ENCODE measurements at regions not wholly inside any gene's neighbourhood (a gene's known extent, or its start where the extent isn't known, plus 50 kb on each side); places are given as distances from the start of the nearest gene placed in this dataset.

- TF ChIP-seq NFIC (IDR thresholded peaks at IDR 0.05): no peak
- no peak for TF ChIP-seq FOXM1 (IDR thresholded peaks at IDR 0.05; ENCODE audit: borderline replicate concordance, low read depth)
- no peak for TF ChIP-seq TEAD4 (IDR thresholded peaks at IDR 0.05)
- TF ChIP-seq TCF12 (IDR thresholded peaks at IDR 0.05; ENCODE audit: low read depth): no peak
- no peak for TF ChIP-seq MAX (IDR thresholded peaks at IDR 0.05)
- TF ChIP-seq CEBPB (IDR thresholded peaks at IDR 0.05): no peak
- no peak for TF ChIP-seq YY1 (IDR thresholded peaks at IDR 0.05; ENCODE audit: low read depth)
- no peak for TF ChIP-seq EGR1 (IDR thresholded peaks at IDR 0.05)
- TF ChIP-seq TAF1 (IDR thresholded peaks at IDR 0.05; ENCODE audit: low read depth): no peak
- no peak for TF ChIP-seq RAD21 (IDR thresholded peaks at IDR 0.05; ENCODE audit: low read depth)
- no peak for TF ChIP-seq REST (IDR thresholded peaks at IDR 0.05; ENCODE audit: low read depth)
- TF ChIP-seq USF1 (IDR thresholded peaks at IDR 0.05): no peak
- TF ChIP-seq ZBTB7A (IDR thresholded peaks at IDR 0.05; ENCODE audit: low read depth): no peak
- TF ChIP-seq EP300 (IDR thresholded peaks at IDR 0.05; ENCODE audit: borderline replicate concordance): no peak
- no peak for TF ChIP-seq CREB1 (IDR thresholded peaks at IDR 0.05; ENCODE audit: low read depth)
Observed at GRCh38 chr6:73985891-73986290, 289.9 kb downstream of the CD109 start.

GRCh38 chr6:73984571-73985210 lies 288.7 kb downstream of the CD109 start:
- no peak for TF ChIP-seq FOXM1 (IDR thresholded peaks at IDR 0.05; ENCODE audit: borderline replicate concordance, low read depth)
- no peak for TF ChIP-seq EP300 (IDR thresholded peaks at IDR 0.05; ENCODE audit: borderline replicate concordance)
- no peak for TF ChIP-seq NFIC (IDR thresholded peaks at IDR 0.05)
- no peak for TF ChIP-seq USF1 (IDR thresholded peaks at IDR 0.05)
- TF ChIP-seq REST (IDR thresholded peaks at IDR 0.05; ENCODE audit: low read depth): no peak
- no peak for TF ChIP-seq TCF12 (IDR thresholded peaks at IDR 0.05; ENCODE audit: low read depth)
- TF ChIP-seq CEBPB (IDR thresholded peaks at IDR 0.05): no peak
- no peak for TF ChIP-seq RAD21 (IDR thresholded peaks at IDR 0.05; ENCODE audit: low read depth)
- TF ChIP-seq ZBTB7A (IDR thresholded peaks at IDR 0.05; ENCODE audit: low read depth): no peak
- no peak for TF ChIP-seq TAF1 (IDR thresholded peaks at IDR 0.05; ENCODE audit: low read depth)
- no peak for TF ChIP-seq CREB1 (IDR thresholded peaks at IDR 0.05; ENCODE audit: low read depth)
- no peak for TF ChIP-seq TEAD4 (IDR thresholded peaks at IDR 0.05)
- TF ChIP-seq YY1 (IDR thresholded peaks at IDR 0.05; ENCODE audit: low read depth): no peak
- TF ChIP-seq EGR1 (IDR thresholded peaks at IDR 0.05): no peak
- TF ChIP-seq MAX (IDR thresholded peaks at IDR 0.05): no peak

GRCh38 chr6:73983367-73983766 lies 287.4 kb downstream of the CD109 start:
- no peak for TF ChIP-seq NFIC (IDR thresholded peaks at IDR 0.05)
- no peak for TF ChIP-seq FOXM1 (IDR thresholded peaks at IDR 0.05; ENCODE audit: borderline replicate concordance, low read depth)
- no peak for TF ChIP-seq REST (IDR thresholded peaks at IDR 0.05; ENCODE audit: low read depth)
- TF ChIP-seq YY1 (IDR thresholded peaks at IDR 0.05; ENCODE audit: low read depth): no peak
- TF ChIP-seq EGR1 (IDR thresholded peaks at IDR 0.05): no peak
- no peak for TF ChIP-seq USF1 (IDR thresholded peaks at IDR 0.05)
- TF ChIP-seq MAX (IDR thresholded peaks at IDR 0.05): no peak
- TF ChIP-seq EP300 (IDR thresholded peaks at IDR 0.05; ENCODE audit: borderline replicate concordance): no peak
- TF ChIP-seq TAF1 (IDR thresholded peaks at IDR 0.05; ENCODE audit: low read depth): no peak
- TF ChIP-seq RAD21 (IDR thresholded peaks at IDR 0.05; ENCODE audit: low read depth): no peak
- no peak for TF ChIP-seq TEAD4 (IDR thresholded peaks at IDR 0.05)

Measured in Ishikawa (cell line).